Sigmoid colon (tissue), 3 donors: ENCODE measurements at regions not wholly inside any gene's neighbourhood (a gene's known extent, or its start where the extent isn't known, plus 50 kb on each side); places are given as distances from the start of the nearest gene placed in this dataset.

Experiments
- POLR2A ChIP-seq, 2 donors: fragments of 450-650 bp; IDR thresholded peaks; one replicate each; pipeline ENCODE4 v1.6.1; 2016; ENCODE audit warnings: antibody characterized with exemption in 2 of 2, mild to moderate bottlenecking in 2 of 2, moderate library complexity in 2 of 2
- TF ChIP-seq, protein P1 (sequence below), 4 experiments: fragments of 450-650 bp in 3 of 4; fragments of 200-600 bp in 1 of 4; IDR thresholded peaks; one replicate each; pipeline ENCODE4 v1.5.1; 2016 to 2019; ENCODE audit warnings: antibody characterized with exemption in 4 of 4, mild to moderate bottlenecking in 3 of 4, moderate library complexity in 2 of 4

DNA sequence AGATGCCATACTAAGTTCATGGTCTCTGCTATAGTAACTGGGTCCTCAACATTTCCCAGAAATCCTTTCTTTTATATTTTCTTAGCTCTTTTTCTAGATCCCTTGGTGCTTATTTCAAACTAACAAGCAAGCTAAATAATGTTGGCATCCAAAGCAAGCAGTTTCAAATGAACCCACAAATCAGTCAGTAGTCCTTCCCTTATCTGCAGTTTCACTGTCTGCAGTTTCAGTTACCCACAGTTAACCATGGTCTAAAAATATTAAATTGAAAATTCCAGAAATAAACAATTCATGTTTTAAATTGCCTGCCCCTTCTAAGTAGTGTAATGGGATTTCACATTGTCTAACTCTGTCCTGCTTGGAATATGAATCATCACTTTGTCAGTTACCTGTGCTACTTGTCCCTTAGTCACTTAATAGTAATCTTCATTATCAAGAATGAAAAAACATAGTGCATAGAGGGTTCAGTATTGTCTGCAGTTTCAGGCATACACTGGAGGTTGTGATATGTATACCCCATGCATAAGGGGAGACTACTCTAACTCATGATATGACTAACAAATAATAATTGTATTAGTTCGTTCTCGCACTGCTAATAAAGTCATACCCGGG lies 633.7 kb downstream of the MECOM start:
- no peak for TF ChIP-seq POLR2A (IDR thresholded peaks at IDR 0.05)
- TF ChIP-seq, protein P1, sequence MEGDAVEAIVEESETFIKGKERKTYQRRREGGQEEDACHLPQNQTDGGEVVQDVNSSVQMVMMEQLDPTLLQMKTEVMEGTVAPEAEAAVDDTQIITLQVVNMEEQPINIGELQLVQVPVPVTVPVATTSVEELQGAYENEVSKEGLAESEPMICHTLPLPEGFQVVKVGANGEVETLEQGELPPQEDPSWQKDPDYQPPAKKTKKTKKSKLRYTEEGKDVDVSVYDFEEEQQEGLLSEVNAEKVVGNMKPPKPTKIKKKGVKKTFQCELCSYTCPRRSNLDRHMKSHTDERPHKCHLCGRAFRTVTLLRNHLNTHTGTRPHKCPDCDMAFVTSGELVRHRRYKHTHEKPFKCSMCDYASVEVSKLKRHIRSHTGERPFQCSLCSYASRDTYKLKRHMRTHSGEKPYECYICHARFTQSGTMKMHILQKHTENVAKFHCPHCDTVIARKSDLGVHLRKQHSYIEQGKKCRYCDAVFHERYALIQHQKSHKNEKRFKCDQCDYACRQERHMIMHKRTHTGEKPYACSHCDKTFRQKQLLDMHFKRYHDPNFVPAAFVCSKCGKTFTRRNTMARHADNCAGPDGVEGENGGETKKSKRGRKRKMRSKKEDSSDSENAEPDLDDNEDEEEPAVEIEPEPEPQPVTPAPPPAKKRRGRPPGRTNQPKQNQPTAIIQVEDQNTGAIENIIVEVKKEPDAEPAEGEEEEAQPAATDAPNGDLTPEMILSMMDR (IDR thresholded peaks at IDR 0.05), result no peak
